HepG2 (cell line): ENCODE measurements at regions not wholly inside any gene's neighbourhood (a gene's known extent, or its start where the extent isn't known, plus 50 kb on each side); places are given as distances from the start of the nearest gene placed in this dataset.

Experiments
- ATAC-seq: fragments of 200-7000 bp; cut with Tn5 transposase; 3 replicates; pipeline ENCODE4 v1.9.1; 2020; ENCODE audit warnings: mild to moderate bottlenecking, moderate library complexity
- BruUV-seq: library from RNA; stranded (reverse); fragments of 400-500 nt; replicated peaks from 2 replicates; lab custom pipeline; 2021; lab: Mats Ljungman, UMichigan
- CTCF ChIA-PET: fragments of 300-600 bp; formaldehyde crosslinking; extraction: SDS; loops from one replicate; lab custom pipeline; 2021; ENCODE audit warnings: low total read pairs, inconsistent platforms, low intra/inter-chr PET ratio; lab: Yijun Ruan, JAX
- POLR2A ChIA-PET: fragments of 350-600 bp; sonication (Branson Sonifier 250); formaldehyde crosslinking; loops from one replicate; lab custom pipeline; 2020; ENCODE audit warnings: antibody characterized with exemption, inconsistent platforms; lab: Yijun Ruan, JAX
- DNase-seq: peaks from one replicate; pipeline ENCODE4 v3.0.0-alpha.2; 2015; ENCODE audit warnings: low spot score
- FAIRE-seq: peaks from 3 replicates; lab custom pipeline; 2011; peaks lifted over from hg19 to GRCh38; lab: Jason Lieb, UNC
- H2AFZ ChIP-seq: one replicate; pipeline ENCODE4 v1.6.1; 2011; ENCODE audit warnings: low read length, inconsistent platforms
- H3K27ac ChIP-seq: fragments of 300-600 bp; 3 replicates; pipeline ENCODE4 v1.8.0; 2011; ENCODE audit warnings: mixed run types, mild to moderate bottlenecking, mixed read lengths, low read length, inconsistent platforms; ENCODE audit not compliant: insufficient read depth; ENCODE audit errors: extremely low read length
- H3K27me3 ChIP-seq, 2 experiments: fragments of 200-600 bp in 1 of 2; 2 replicates in 1 of 2; 3 replicates in 1 of 2; pipeline versions ENCODE4 v1.6.0 to v1.8.0; 2011; ENCODE audit warnings: low read length in 2 of 2, mild to moderate bottlenecking in 2 of 2, moderate library complexity in 2 of 2, inconsistent platforms in 1 of 2; ENCODE audit not compliant: insufficient read depth in 2 of 2, control insufficient read depth in 1 of 2
- H3K36me3 ChIP-seq, 2 experiments: fragments of 200-600 bp in 1 of 2; replicated peaks in 1 of 2; 2 replicates in 1 of 2; 3 replicates in 1 of 2; pipeline versions ENCODE4 v1.5.1 to v1.8.0; 2011; ENCODE audit warnings: low read length in 2 of 2, inconsistent platforms in 1 of 2; ENCODE audit not compliant: insufficient read depth in 2 of 2, control insufficient read depth in 1 of 2
- H3K4me1 ChIP-seq: 2 replicates; pipeline ENCODE4 v1.5.1; 2012; ENCODE audit warnings: low read length, inconsistent platforms; ENCODE audit not compliant: insufficient read depth
- H3K4me2 ChIP-seq: 2 replicates; pipeline ENCODE4 v1.6.0; 2011; ENCODE audit warnings: low read depth, low read length, inconsistent platforms
- H3K4me3 ChIP-seq, 3 experiments: fragments of 200-600 bp in 1 of 3; sonication (generic), shearing (Covaris generic) in 1 of 3; replicated peaks in 1 of 3; 2 replicates each; pipeline ENCODE4 v1.5.1; 2011 to 2016; ENCODE audit warnings: low read length in 3 of 3, inconsistent platforms in 2 of 3, low read depth in 2 of 3, mild to moderate bottlenecking in 2 of 3, control low read depth in 1 of 3, mixed read lengths in 1 of 3; ENCODE audit not compliant: insufficient read depth in 1 of 3
- H3K79me2 ChIP-seq: one replicate; pipeline ENCODE4 v1.6.1; 2011; ENCODE audit warnings: low read length, inconsistent platforms; ENCODE audit not compliant: insufficient read depth
- H3K9ac ChIP-seq: 2 replicates; pipeline ENCODE4 v1.6.0; 2011; ENCODE audit warnings: mild to moderate bottlenecking, low read depth, low read length, inconsistent platforms; ENCODE audit not compliant: insufficient read depth
- H3K9me3 ChIP-seq: 2 replicates; pipeline ENCODE4 v1.5.1; 2012; ENCODE audit warnings: mild to moderate bottlenecking, low read length
- H4K20me1 ChIP-seq: 2 replicates; pipeline ENCODE4 v1.6.0; 2011; ENCODE audit warnings: inconsistent platforms, mild to moderate bottlenecking, low read length, moderate library complexity; ENCODE audit not compliant: insufficient read depth
- CREBL2 ChIP-seq: sonication (generic); formaldehyde crosslinking; IDR thresholded peaks from 2 replicates; pipeline ENCODE4 v1.8.1; 2023; ENCODE audit warnings: missing genetic modification reagents, mild to moderate bottlenecking, borderline replicate concordance
- CSRNP2 ChIP-seq: sonication (generic); formaldehyde crosslinking; conservative IDR thresholded peaks from 2 replicates; pipeline ENCODE4 v1.8.0; 2022; ENCODE audit warnings: low read depth, missing genetic modification reagents
- DNMT3B ChIP-seq: conservative IDR thresholded peaks from 2 replicates; pipeline ENCODE4 v1.6.1; 2016; ENCODE audit warnings: missing biosample characterization, control low read depth
- HNF1A ChIP-seq, 2 experiments: sonication (generic) in 1 of 2; formaldehyde crosslinking in 1 of 2; IDR thresholded peaks; 2 replicates each; pipeline versions ENCODE4 v1.4.0 to v1.6.1; 2016 to 2020; ENCODE audit warnings: borderline replicate concordance in 1 of 2, low read depth in 1 of 2, mild to moderate bottlenecking in 1 of 2, missing genetic modification reagents in 1 of 2
- PAX8 ChIP-seq: sonication (generic); formaldehyde crosslinking; IDR thresholded peaks from 2 replicates; pipeline ENCODE4 v1.8.0; 2022; ENCODE audit warnings: mild to moderate bottlenecking, missing genetic modification reagents, borderline replicate concordance
- RNF219 ChIP-seq: sonication (generic); formaldehyde crosslinking; IDR thresholded peaks from 2 replicates; pipeline ENCODE4 v1.5.0; 2020; ENCODE audit warnings: mild to moderate bottlenecking, missing genetic modification reagents
- SKI ChIP-seq: fragments of 450-650 bp; IDR thresholded peaks from one replicate; pipeline ENCODE4 v1.6.1; 2018; ENCODE audit warnings: mild to moderate bottlenecking; ENCODE audit not compliant: partially characterized antibody
- STAT6 ChIP-seq: sonication (generic); formaldehyde crosslinking; IDR thresholded peaks from 2 replicates; pipeline ENCODE4 v1.4.0; 2020; ENCODE audit warnings: missing genetic modification reagents, mild to moderate bottlenecking, borderline replicate concordance
- ZFP41 ChIP-seq: sonication (generic); formaldehyde crosslinking; IDR thresholded peaks from 2 replicates; pipeline ENCODE4 v1.4.0; 2020; ENCODE audit warnings: mild to moderate bottlenecking, missing genetic modification reagents, borderline replicate concordance
- ZNF44 ChIP-seq: sonication (generic); formaldehyde crosslinking; IDR thresholded peaks from 2 replicates; pipeline ENCODE4 v1.5.1; 2020; ENCODE audit warnings: mild to moderate bottlenecking, missing genetic modification reagents
- ZNF496 ChIP-seq: sonication (generic); formaldehyde crosslinking; IDR thresholded peaks from 2 replicates; pipeline ENCODE4 v1.8.1; 2023; ENCODE audit warnings: mild to moderate bottlenecking, moderate library complexity, missing genetic modification reagents; ENCODE audit not compliant: insufficient replicate concordance
- ZNF614 ChIP-seq: IDR thresholded peaks from 2 replicates; pipeline ENCODE4 v1.6.1; 2018; ENCODE audit warnings: missing biosample characterization, missing genetic modification reagents, inconsistent platforms, borderline replicate concordance
- ZNF749 ChIP-seq: sonication (generic); formaldehyde crosslinking; IDR thresholded peaks from 2 replicates; pipeline ENCODE4 v1.8.0; 2022; ENCODE audit warnings: mild to moderate bottlenecking, missing genetic modification reagents, moderate library complexity, borderline replicate concordance
- WGBS: methylation state at CpG from one replicate; pipeline ENCODE4 v1.1.6; 2017; ENCODE audit warnings: low lambda C conversion rate; 5-methylcytosine and 5-hydroxymethylcytosine counted together
- in situ Hi-C: cut with HindIII; loops from 2 replicates; pipeline ENCODE4 v1.10.0; 2017; ENCODE audit warnings: low pct_unique_long_range_greater_than_20kb; ENCODE audit not compliant: extremely low pct_ligation_motif_present
- intact Hi-C: fragments of 100-400 bp; cut with micrococcal nuclease; formaldehyde crosslinking; loops from one replicate; pipeline ENCODE4 v1.10.0; 2022; ENCODE audit not compliant: unreplicated experiment

GRCh38 chr3:24899373-24899772 lies 404.7 kb upstream of the THRB start:
- 6% methylated on average over 4 of the region's 4 CpGs for WGBS
- CTCF ChIA-PET, result no interaction called here
- TF ChIP-seq STAT6 (CRISPR knock-in tag), result no peak
- TF ChIP-seq PAX8 (CRISPR knock-in tag), result no peak
- no peak for TF ChIP-seq ZNF44
- no peak for TF ChIP-seq ZFP41 (CRISPR knock-in tag)
- no peak for TF ChIP-seq ZNF749
- no peak for TF ChIP-seq RNF219 (CRISPR knock-in tag)
- TF ChIP-seq SKI, result no peak
- no peak for TF ChIP-seq CREBL2 (CRISPR knock-in tag)
- no peak for TF ChIP-seq CSRNP2 (CRISPR knock-in tag)
- TF ChIP-seq HNF1A (IDR thresholded peaks at IDR 0.05; ENCODE audit: low read depth), result no peak
- TF ChIP-seq HNF1A (CRISPR knock-in tag; IDR thresholded peaks at IDR 0.05; ENCODE audit: borderline replicate concordance), result no peak
- no peak for TF ChIP-seq ZNF496 (CRISPR knock-in tag)
- no peak for TF ChIP-seq ZNF614 (CRISPR knock-in tag)
- no peak for TF ChIP-seq DNMT3B (CRISPR knock-in tag)

More at GRCh38 chr3:24899373-24899772, 404.7 kb upstream of the THRB start:
- H3K36me3 ChIP-seq, result no peaks in the 10 kb centered on the region
- in situ Hi-C loops (no loop called here), intact Hi-C loops (no loop called here)
- no peak for FAIRE-seq
- H2AFZ ChIP-seq, result no peak overlapping the region
- no peak overlapping the region for H3K9ac ChIP-seq
- ATAC-seq, result no peak
- no peak overlapping the region for H3K4me2 ChIP-seq
- H3K79me2 ChIP-seq, result no peaks in the 10 kb centered on the region
- POLR2A ChIA-PET, result no interaction called here
- no peaks in the 10 kb centered on the region for H3K27me3 ChIP-seq
- no peak overlapping the region for H3K27ac ChIP-seq
- no peak overlapping the region for H3K4me3 ChIP-seq
- no peak for DNase-seq
- H4K20me1 ChIP-seq, result no peaks in the 10 kb centered on the region
- no TSS peak for BruUV-seq
- H3K4me1 ChIP-seq, result no peaks in the 10 kb centered on the region
- H3K9me3 ChIP-seq, result no peaks in the 10 kb centered on the region
